H9 (cell line): ENCODE measurements at regions not wholly inside any gene's neighbourhood (a gene's known extent, or its start where the extent isn't known, plus 50 kb on each side); places are given as distances from the start of the nearest gene placed in this dataset.

ENCODE experiments used
- DNase-seq: peaks from one replicate; pipeline ENCODE4 v3.0.0-alpha.2; 2017
- H2AFZ ChIP-seq: one replicate; pipeline ENCODE4 v1.6.1; 2013; ENCODE audit warnings: mild to moderate bottlenecking, low read length, control low read depth, moderate library complexity
- H2AK5ac ChIP-seq: 2 replicates; pipeline ENCODE4 v1.6.1; 2013; ENCODE audit warnings: low read length, control low read depth, mixed read lengths; ENCODE audit not compliant: insufficient read length
- H2BK120ac ChIP-seq: one replicate; pipeline ENCODE4 v1.6.1; 2013; ENCODE audit warnings: low read depth, mild to moderate bottlenecking, low read length, control low read depth, inconsistent platforms; ENCODE audit not compliant: poor library complexity, severe bottlenecking
- H2BK12ac ChIP-seq: 2 replicates; pipeline ENCODE4 v1.6.1; 2013; ENCODE audit warnings: low read length, control low read depth, mixed read lengths, low read depth; ENCODE audit not compliant: insufficient read length
- H2BK15ac ChIP-seq: 2 replicates; pipeline ENCODE4 v1.6.1; 2013; ENCODE audit warnings: low read depth, low read length, control low read depth
- H2BK20ac ChIP-seq: one replicate; pipeline ENCODE4 v1.6.1; 2013; ENCODE audit warnings: low read depth, mild to moderate bottlenecking, low read length, control low read depth, inconsistent platforms; ENCODE audit not compliant: poor library complexity, severe bottlenecking
- H2BK5ac ChIP-seq: 2 replicates; pipeline ENCODE4 v1.6.1; 2013; ENCODE audit warnings: low read length, control low read depth, mixed read lengths; ENCODE audit not compliant: insufficient read length
- H3K14ac ChIP-seq: 2 replicates; pipeline ENCODE4 v1.6.1; 2013; ENCODE audit warnings: low read length, control low read depth; ENCODE audit not compliant: insufficient read depth
- H3K18ac ChIP-seq: 2 replicates; pipeline ENCODE4 v1.6.1; 2013; ENCODE audit warnings: low read depth, mild to moderate bottlenecking, mixed read lengths, low read length, control low read depth; ENCODE audit not compliant: insufficient read length
- H3K23ac ChIP-seq: 2 replicates; pipeline ENCODE4 v1.6.1; 2013; ENCODE audit warnings: low read length, control low read depth, mixed read lengths, low read depth; ENCODE audit not compliant: insufficient read length
- H3K23me2 ChIP-seq: 2 replicates; pipeline ENCODE4 v1.6.1; 2013; ENCODE audit warnings: low read depth, mild to moderate bottlenecking, mixed read lengths, low read length, control low read depth; ENCODE audit not compliant: insufficient read length, poor library complexity, severe bottlenecking
- H3K27ac ChIP-seq: 2 replicates; pipeline ENCODE4 v1.5.1; 2013; ENCODE audit warnings: low read length, control low read depth, mixed read lengths, low read depth; ENCODE audit not compliant: insufficient read length
- H3K27me3 ChIP-seq: 2 replicates; pipeline ENCODE4 v1.6.1; 2013; ENCODE audit warnings: low read length, control low read depth, inconsistent platforms; ENCODE audit not compliant: insufficient read depth
- H3K4ac ChIP-seq: 2 replicates; pipeline ENCODE4 v1.6.1; 2013; ENCODE audit warnings: low read depth, mild to moderate bottlenecking, control low read depth, inconsistent platforms, low read length, moderate library complexity
- H3K4me1 ChIP-seq: 2 replicates; pipeline ENCODE4 v1.6.1; 2013; ENCODE audit warnings: low read length, control low read depth, inconsistent platforms; ENCODE audit not compliant: insufficient read depth
- H3K4me2 ChIP-seq: 2 replicates; pipeline ENCODE4 v1.6.1; 2013; ENCODE audit warnings: low read length, control low read depth, mixed read lengths; ENCODE audit not compliant: insufficient read length, insufficient read depth
- H3K56ac ChIP-seq: 2 replicates; pipeline ENCODE4 v1.6.1; 2013; ENCODE audit warnings: low read depth, mild to moderate bottlenecking, mixed read lengths, low read length, control low read depth; ENCODE audit not compliant: insufficient read length
- H3K79me1 ChIP-seq: 2 replicates; pipeline ENCODE4 v1.6.1; 2013; ENCODE audit warnings: low read depth, mild to moderate bottlenecking, moderate library complexity, low read length, control low read depth, inconsistent platforms; ENCODE audit not compliant: insufficient read depth, poor library complexity, severe bottlenecking
- H3K79me2 ChIP-seq: 2 replicates; pipeline ENCODE4 v1.6.1; 2013; ENCODE audit warnings: low read length, control low read depth, inconsistent platforms; ENCODE audit not compliant: insufficient read depth
- H3K9ac ChIP-seq: 2 replicates; pipeline ENCODE4 v1.6.1; 2013; ENCODE audit warnings: low read length, control low read depth, mixed read lengths; ENCODE audit not compliant: insufficient read length; ENCODE audit errors: extremely low read depth
- H3K9me3 ChIP-seq: one replicate; pipeline ENCODE4 v1.6.1; 2013; ENCODE audit warnings: low read depth, low read length, inconsistent platforms; ENCODE audit not compliant: control insufficient read depth
- H3T11ph ChIP-seq: one replicate; pipeline ENCODE4 v1.6.1; 2013; ENCODE audit warnings: mild to moderate bottlenecking, low read length, control low read depth, inconsistent platforms
- H4K20me1 ChIP-seq: one replicate; pipeline ENCODE4 v1.6.1; 2013; ENCODE audit not compliant: control insufficient read depth, insufficient read length, insufficient read depth
- H4K5ac ChIP-seq: 2 replicates; pipeline ENCODE4 v1.6.1; 2013; ENCODE audit warnings: low read depth, mild to moderate bottlenecking, mixed read lengths, low read length, control low read depth; ENCODE audit not compliant: insufficient read length
- H4K8ac ChIP-seq: replicated peaks from 2 replicates; pipeline ENCODE4 v1.6.1; 2013; ENCODE audit warnings: low read length, control low read depth, mixed read lengths, low read depth; ENCODE audit not compliant: insufficient read length
- H4K91ac ChIP-seq: 2 replicates; pipeline ENCODE4 v1.6.1; 2013; ENCODE audit warnings: low read depth, mild to moderate bottlenecking, moderate library complexity, mixed read lengths, low read length, control low read depth; ENCODE audit not compliant: insufficient read length
- H3K27ac Mint-ChIP-seq, 3 experiments: 2 replicates in 2 of 3; 3 replicates in 1 of 3; pipeline ENCODE4 v1.8.0; 2020 to 2021; ENCODE audit warnings: mixed read lengths in 3 of 3, mild to moderate bottlenecking in 1 of 3, moderate library complexity in 1 of 3
- H3K27me3 Mint-ChIP-seq: 2 replicates; pipeline ENCODE4 v1.8.0; 2021; ENCODE audit warnings: low read depth, mild to moderate bottlenecking, moderate library complexity, mixed read lengths
- H3K36me3 Mint-ChIP-seq, 3 experiments: 2 replicates in 2 of 3; 3 replicates in 1 of 3; pipeline ENCODE4 v1.8.0; 2020 to 2021; ENCODE audit warnings: low read depth in 3 of 3, mixed read lengths in 3 of 3; ENCODE audit not compliant: insufficient read depth in 1 of 3
- H3K4me1 Mint-ChIP-seq, 2 experiments: 2 replicates each; pipeline ENCODE4 v1.8.0; 2020; ENCODE audit warnings: mixed read lengths in 2 of 2
- H3K4me3 Mint-ChIP-seq, 2 experiments: 2 replicates in 1 of 2; 3 replicates in 1 of 2; pipeline ENCODE4 v1.8.0; 2020 to 2021; ENCODE audit warnings: mild to moderate bottlenecking in 2 of 2, mixed read lengths in 2 of 2, moderate library complexity in 1 of 2
- H3K9me3 Mint-ChIP-seq, 2 experiments: 2 replicates in 1 of 2; 3 replicates in 1 of 2; pipeline ENCODE4 v1.8.0; 2020; ENCODE audit warnings: mild to moderate bottlenecking in 2 of 2, mixed read lengths in 2 of 2, moderate library complexity in 1 of 2
- WGBS: extraction: QIAGEN DNeasy Blood & Tissue Kit; methylation state at CpG from one replicate; pipeline ENCODE4 v1.1.7; 2013; ENCODE audit warnings: missing lambda C conversion rate, low lambda C conversion rate, mixed read lengths; ENCODE audit not compliant: insufficient read length; ENCODE audit errors: extremely low coverage; 5-methylcytosine and 5-hydroxymethylcytosine counted together
- TF ChIP-seq, protein P1 (sequence below): fragments of 200-600 bp; sonication (generic); conservative IDR thresholded peaks from 3 replicates; pipeline ENCODE4 v1.8.0; 2021; ENCODE audit warnings: antibody characterized with exemption, mild to moderate bottlenecking

DNA sequence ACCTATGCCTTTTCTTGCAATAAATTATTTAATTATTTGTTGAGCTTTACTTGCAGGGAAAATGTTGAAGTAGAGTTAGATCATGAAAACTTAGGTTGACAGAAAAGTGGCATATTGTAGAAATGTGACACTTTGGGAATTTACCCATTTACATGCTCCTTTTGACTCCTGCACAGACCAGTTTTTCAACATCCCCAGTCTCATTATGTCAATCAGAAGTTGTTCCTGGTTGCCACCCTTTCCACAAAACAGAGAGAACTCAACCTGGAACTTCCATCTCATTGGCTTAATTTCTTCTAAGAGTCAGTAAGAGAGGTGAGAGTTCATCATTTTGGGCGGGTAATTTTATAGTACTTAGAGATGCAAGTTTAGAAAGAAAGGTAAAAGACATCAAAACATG, 284.6 kb upstream of the ANKRD50 start:
- Histone ChIP-seq H2AK5ac (no peak overlapping the region), H2BK120ac (no peak overlapping the region), H3K27ac (no peak overlapping the region), H3K79me1 (no peaks in the 10 kb centered on the region), H3T11ph (no peak overlapping the region), H3K23me2 (no peaks in the 10 kb centered on the region), H4K5ac (no peak overlapping the region), H3K4me1 (no peaks in the 10 kb centered on the region), H3K27me3 (no peaks in the 10 kb centered on the region), H3K4me2 (no peak overlapping the region), H3K23ac (no peak overlapping the region), H4K8ac (no peak overlapping the region), H2BK15ac (no peak overlapping the region), H3K9me3 (no peaks in the 10 kb centered on the region), H2BK12ac (no peak overlapping the region), H2AFZ (no peak overlapping the region), H3K56ac (no peak overlapping the region), H3K79me2 (no peaks in the 10 kb centered on the region), H3K18ac (no peak overlapping the region), H2BK20ac (no peak overlapping the region), H4K91ac (no peak overlapping the region), H2BK5ac (no peak overlapping the region), H4K20me1 (no peaks in the 10 kb centered on the region), H3K4ac (no peak overlapping the region), H3K14ac (no peak overlapping the region), H3K9ac (no peak overlapping the region)
- no peak for DNase-seq
- TF ChIP-seq, protein P1, sequence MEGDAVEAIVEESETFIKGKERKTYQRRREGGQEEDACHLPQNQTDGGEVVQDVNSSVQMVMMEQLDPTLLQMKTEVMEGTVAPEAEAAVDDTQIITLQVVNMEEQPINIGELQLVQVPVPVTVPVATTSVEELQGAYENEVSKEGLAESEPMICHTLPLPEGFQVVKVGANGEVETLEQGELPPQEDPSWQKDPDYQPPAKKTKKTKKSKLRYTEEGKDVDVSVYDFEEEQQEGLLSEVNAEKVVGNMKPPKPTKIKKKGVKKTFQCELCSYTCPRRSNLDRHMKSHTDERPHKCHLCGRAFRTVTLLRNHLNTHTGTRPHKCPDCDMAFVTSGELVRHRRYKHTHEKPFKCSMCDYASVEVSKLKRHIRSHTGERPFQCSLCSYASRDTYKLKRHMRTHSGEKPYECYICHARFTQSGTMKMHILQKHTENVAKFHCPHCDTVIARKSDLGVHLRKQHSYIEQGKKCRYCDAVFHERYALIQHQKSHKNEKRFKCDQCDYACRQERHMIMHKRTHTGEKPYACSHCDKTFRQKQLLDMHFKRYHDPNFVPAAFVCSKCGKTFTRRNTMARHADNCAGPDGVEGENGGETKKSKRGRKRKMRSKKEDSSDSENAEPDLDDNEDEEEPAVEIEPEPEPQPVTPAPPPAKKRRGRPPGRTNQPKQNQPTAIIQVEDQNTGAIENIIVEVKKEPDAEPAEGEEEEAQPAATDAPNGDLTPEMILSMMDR, result no peak
- Mint-ChIP-seq H3K27ac (no peak overlapping the region), H3K36me3 (peaks cover 0 to 5% (median 0%) of the 10 kb centered on the region in 3 experiments; a peak in 2 of 7 replicates), H3K27me3 (no peaks in the 10 kb centered on the region), H3K4me1 (no peaks in the 10 kb centered on the region), H3K9me3 (no peaks in the 10 kb centered on the region), H3K4me3 (no peak overlapping the region)
- WGBS, result no CpG with 5 or more reads among the region's 1 CpG
